Duodenal mucosa (tissue), 2 donors: ENCODE measurements at regions not wholly inside any gene's neighbourhood (a gene's known extent, or its start where the extent isn't known, plus 50 kb on each side); places are given as distances from the start of the nearest gene placed in this dataset.

Source experiments
- H3K27ac ChIP-seq: one replicate; pipeline ENCODE4 v1.7.0; 2013; ENCODE audit warnings: low read depth, low read length
- H3K27me3 ChIP-seq, 2 donors: one replicate each; pipeline ENCODE4 v1.7.0; 2013; ENCODE audit warnings: low read length in 2 of 2, control low read depth in 1 of 2; ENCODE audit not compliant: insufficient read depth in 2 of 2, control insufficient read depth in 1 of 2
- H3K36me3 ChIP-seq, 2 donors: one replicate each; pipeline ENCODE4 v1.7.0; 2013; ENCODE audit warnings: low read length in 2 of 2, control low read depth in 1 of 2; ENCODE audit not compliant: insufficient read depth in 2 of 2, control insufficient read depth in 1 of 2
- H3K4me1 ChIP-seq, 2 donors: one replicate each; pipeline ENCODE4 v1.7.0; 2013; ENCODE audit warnings: low read length in 2 of 2, control low read depth in 1 of 2; ENCODE audit not compliant: insufficient read depth in 2 of 2, control insufficient read depth in 1 of 2
- H3K4me3 ChIP-seq, 2 donors: one replicate each; pipeline ENCODE4 v1.7.0; 2013; ENCODE audit warnings: low read length in 2 of 2, low read depth in 1 of 2
- H3K9ac ChIP-seq, 2 donors: one replicate each; pipeline ENCODE4 v1.7.0; 2013; ENCODE audit warnings: low read length in 2 of 2, low read depth in 1 of 2
- H3K9me3 ChIP-seq, 2 donors: one replicate each; pipeline ENCODE4 v1.7.0; 2013; ENCODE audit warnings: low read length in 2 of 2, control low read depth in 1 of 2; ENCODE audit not compliant: control insufficient read depth in 1 of 2

GRCh38 chr9:36779582-36779981 is 206.9 kb downstream of the MELK start:
- no peaks in the 10 kb centered on the region for H3K36me3 ChIP-seq
- no peak overlapping the region for H3K27ac ChIP-seq
- H3K9ac ChIP-seq, result no peak overlapping the region
- H3K4me3 ChIP-seq, result no peak overlapping the region
- no peaks in the 10 kb centered on the region for H3K9me3 ChIP-seq
- peaks cover 3 to 5% of the 10 kb centered on the region in 2 donors for H3K27me3 ChIP-seq
- H3K4me1 ChIP-seq, result peaks cover 0 to 3% of the 10 kb centered on the region in 2 donors

- Histone ChIP-seq H3K9me3 (no peaks in the 10 kb centered on the region), H3K4me3 (peak overlapping the region in 1 of 2 donors; percentile 9), H3K27ac (no peak overlapping the region), H3K36me3 (no peaks in the 10 kb centered on the region), H3K27me3 (peaks cover 3 to 5% of the 10 kb centered on the region in 2 donors), H3K9ac (no peak overlapping the region), H3K4me1 (peaks cover 0 to 3% of the 10 kb centered on the region in 2 donors)
These were observed 207.5 kb downstream of the MELK start for GRCh38 chr9:36780186-36780585.

- Histone ChIP-seq H3K27ac (no peak overlapping the region), H3K9ac (no peak overlapping the region), H3K4me3 (no peak overlapping the region), H3K27me3 (peaks cover 3 to 5% of the 10 kb centered on the region in 2 donors), H3K9me3 (no peaks in the 10 kb centered on the region), H3K4me1 (peaks cover 0 to 3% of the 10 kb centered on the region in 2 donors), H3K36me3 (no peaks in the 10 kb centered on the region)
These were observed 208.8 kb downstream of the MELK start for GRCh38 chr9:36781533-36781932.
